AG09309 (cell line): ENCODE measurements at regions not wholly inside any gene's neighbourhood (a gene's known extent, or its start where the extent isn't known, plus 50 kb on each side); places are given as distances from the start of the nearest gene placed in this dataset.

Source experiments
- DNase-seq: peaks from one replicate; pipeline ENCODE4 v3.0.0-alpha.2; 2010; ENCODE audit warnings: low read depth
- H3K4me3 ChIP-seq: 2 replicates; pipeline ENCODE4 v1.5.1; 2011; ENCODE audit warnings: mild to moderate bottlenecking, low read depth, low read length, moderate library complexity; ENCODE audit not compliant: control insufficient read depth
- CTCF ChIP-seq: IDR thresholded peaks from 2 replicates; pipeline ENCODE4 v1.5.1; 2011; ENCODE audit warnings: mild to moderate bottlenecking, low read depth, low read length, inconsistent platforms; ENCODE audit not compliant: insufficient read depth, control insufficient read depth; ENCODE audit errors: missing control alignments

- no peak for TF ChIP-seq CTCF
- H3K4me3 ChIP-seq: no peak overlapping the region
- no peak for DNase-seq
Observed at GRCh38 chr4:34372815-34373214, 1871.5 kb downstream of the ARAP2 start.

- DNase-seq: no peak
- no peak for TF ChIP-seq CTCF
- no peak overlapping the region for H3K4me3 ChIP-seq
Observed at GRCh38 chr4:34373456-34373855, 1870.9 kb downstream of the ARAP2 start.

- no peak for TF ChIP-seq CTCF
- DNase-seq: no peak
- H3K4me3 ChIP-seq: no peak overlapping the region
Observed at GRCh38 chr4:34412233-34412632, 1832.1 kb downstream of the ARAP2 start.

- no peak overlapping the region for H3K4me3 ChIP-seq
- no peak for DNase-seq
- no peak for TF ChIP-seq CTCF
Observed at GRCh38 chr4:34412911-34413310, 1831.4 kb downstream of the ARAP2 start.

GRCh38 chr4:34417160-34417559, 1827.2 kb downstream of the ARAP2 start:
- no peak for DNase-seq
- TF ChIP-seq CTCF: no peak
- H3K4me3 ChIP-seq: no peak overlapping the region

GRCh38 chr4:34419871-34420270, 1824.4 kb downstream of the ARAP2 start:
- H3K4me3 ChIP-seq: no peak overlapping the region
- DNase-seq: no peak
- TF ChIP-seq CTCF: no peak
